ENCODE measurements at regions not wholly inside any gene's neighbourhood (a gene's known extent, or its start where the extent isn't known, plus 50 kb on each side); places are given as distances from the start of the nearest gene placed in this dataset.

DNA sequence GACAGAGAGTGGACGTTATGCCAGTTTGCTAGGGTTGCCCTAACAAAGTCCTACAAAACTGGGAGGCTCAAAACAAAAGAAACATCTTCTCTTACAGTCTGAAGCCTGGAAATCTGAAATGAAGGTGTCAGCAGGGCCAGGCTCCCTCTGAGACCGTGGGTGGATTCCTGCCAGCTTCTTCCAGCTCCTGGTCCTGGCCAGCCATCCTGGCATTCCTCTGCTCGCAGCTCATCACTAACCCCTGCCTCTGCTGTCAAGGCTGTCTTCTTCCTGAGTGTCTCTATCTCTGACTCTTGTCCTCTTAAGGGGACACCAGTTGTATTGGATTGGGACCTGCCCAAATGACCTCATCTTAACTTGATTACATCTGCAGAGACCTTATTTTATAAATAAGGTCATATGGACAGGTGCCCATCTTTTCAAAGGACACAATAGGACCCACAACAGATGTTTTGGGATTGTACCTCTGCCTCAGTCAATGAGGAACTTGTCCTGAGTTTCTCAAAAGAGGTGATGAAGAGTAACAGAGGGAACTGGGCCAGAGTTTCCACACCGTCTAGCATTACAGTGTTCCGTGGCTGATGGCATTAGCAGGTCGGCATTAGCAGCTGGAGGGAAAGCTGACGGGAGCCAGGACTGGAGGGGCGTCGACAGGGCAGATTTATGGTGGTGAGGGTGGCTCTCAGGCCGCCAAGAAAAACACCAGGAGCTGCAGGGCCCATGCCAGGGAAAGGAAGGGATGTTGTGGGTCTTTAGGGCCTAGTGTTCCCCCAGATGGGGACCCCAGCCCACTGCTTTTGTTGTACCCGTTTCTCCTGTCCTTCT, 157.3 kb downstream of the TBXT start:
- no peak for DNase-seq (ENCODE audit: low read depth in 2 of 3, low spot score in 1 of 3)

DNA sequence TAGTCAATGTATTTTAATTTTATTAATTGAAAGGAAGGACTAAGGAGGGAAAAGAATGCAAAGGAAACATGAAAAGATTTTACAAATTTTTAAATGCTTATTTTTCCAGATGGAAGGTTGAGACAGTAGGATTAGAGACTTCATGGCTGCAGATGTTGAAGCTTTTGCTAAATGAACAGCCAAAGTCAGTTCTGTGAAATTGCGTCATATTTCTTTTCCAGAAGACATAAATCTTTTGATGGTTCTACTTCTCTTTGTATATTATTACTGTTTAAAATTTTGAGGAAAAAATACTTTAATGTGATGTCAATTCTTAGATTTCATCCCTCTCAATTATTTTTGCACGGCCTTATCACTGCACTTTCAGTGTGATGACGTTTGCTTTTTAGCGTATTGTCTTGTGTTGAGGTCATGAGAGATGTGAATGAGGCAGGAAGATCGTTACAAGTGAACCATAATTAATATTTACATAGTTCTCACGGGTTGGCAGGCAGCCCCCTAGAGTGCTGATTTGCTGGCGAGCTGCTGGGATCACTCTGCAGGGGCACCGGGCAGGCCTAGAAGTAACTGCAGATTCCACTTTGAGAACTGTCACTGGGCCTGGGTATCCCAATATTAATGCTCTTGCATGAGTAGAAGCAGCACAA, 158.1 kb downstream of the TBXT start:
- DNase-seq (ENCODE audit: low read depth in 2 of 3, low spot score in 1 of 3) = no peak

DNA sequence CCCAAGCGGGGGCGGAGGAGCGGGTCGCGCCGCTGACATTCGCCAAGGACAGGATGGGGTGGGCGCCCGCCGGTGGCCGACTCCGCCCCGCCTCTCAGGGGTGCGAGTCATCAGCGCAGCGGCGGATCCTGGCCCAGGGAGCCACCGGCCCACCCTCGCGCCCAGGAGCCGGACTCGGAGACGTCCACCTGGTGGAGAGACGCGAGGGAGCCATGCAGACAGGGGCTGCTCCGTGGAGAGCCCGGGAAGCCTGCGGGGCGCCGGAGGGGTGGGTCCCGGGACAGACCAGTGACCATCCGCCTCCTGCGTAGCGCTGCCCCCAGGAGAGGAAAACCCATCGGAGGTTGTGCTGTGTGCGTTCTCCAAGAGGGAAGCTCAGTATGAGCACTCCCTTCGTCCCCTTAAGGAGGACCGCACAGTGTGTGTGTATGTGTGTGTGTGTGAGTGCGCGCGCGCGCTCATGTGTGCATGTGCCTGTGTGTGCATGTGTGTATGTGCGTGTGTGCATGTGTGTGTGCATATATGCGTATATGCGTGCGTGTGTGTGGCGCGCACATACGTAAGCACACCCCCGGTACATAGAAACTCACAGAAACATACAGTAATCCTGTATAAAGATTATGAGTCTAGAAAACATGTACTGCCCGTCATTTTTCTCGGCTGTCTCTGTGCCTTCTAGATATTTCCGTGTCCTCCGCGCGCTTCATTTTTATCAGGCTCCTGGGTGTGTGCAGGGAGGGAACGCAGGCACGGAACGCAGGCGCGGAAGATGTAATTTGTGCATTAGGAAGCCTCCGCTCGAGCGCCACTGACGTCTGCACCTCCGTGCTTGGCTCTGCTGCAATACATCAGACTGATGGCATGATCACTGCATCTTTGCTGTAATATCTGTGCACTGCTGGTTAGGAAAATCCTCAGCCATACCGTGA, 158.9 kb downstream of the TBXT start:
- DNase-seq (ENCODE audit: low read depth in 2 of 3, low spot score in 1 of 3) = no peak

DNA sequence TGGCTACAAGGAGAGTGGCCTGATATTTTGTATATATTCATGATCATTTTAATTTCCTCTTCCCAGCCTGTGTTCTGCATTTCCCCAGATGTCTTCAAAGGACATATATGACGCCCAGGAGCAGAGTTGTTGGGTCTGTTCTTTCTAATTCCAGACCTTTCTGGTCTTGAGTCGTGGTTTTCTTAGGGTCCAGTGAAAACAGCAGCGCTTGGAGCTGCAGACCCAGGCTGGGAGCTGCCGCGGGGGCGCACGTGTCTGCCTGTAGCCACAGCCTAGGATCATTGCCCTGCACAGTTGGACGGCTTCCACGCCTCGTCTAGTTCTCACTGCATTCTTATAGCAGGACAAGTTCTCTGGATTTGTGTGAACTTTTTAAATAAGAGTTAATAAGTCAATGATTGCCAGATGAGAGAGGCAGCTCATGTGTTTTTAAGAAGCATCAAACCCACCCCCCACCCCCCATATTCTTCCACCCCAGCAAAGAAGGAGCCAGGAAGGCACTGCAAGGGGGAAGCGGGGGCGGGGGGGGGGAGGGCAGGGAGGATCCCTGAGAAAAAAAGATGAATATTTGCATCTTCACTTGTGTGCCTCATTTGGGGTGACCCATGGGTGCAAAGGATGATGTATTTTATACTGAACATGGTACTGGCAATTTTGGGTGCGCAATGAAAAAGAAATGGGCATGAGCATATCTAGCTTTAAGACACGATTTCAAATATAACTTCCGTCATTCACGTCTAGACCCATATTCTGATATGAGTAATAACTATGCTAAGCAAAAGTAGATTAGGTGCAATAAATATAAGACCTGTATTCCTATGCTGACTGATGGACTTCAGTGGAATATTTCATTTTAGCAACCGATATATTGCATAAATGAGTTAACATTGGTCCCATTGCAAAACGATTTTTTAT, 160.0 kb downstream of the TBXT start:
- no peak for DNase-seq (ENCODE audit: low read depth in 2 of 3, low spot score in 1 of 3)

DNA sequence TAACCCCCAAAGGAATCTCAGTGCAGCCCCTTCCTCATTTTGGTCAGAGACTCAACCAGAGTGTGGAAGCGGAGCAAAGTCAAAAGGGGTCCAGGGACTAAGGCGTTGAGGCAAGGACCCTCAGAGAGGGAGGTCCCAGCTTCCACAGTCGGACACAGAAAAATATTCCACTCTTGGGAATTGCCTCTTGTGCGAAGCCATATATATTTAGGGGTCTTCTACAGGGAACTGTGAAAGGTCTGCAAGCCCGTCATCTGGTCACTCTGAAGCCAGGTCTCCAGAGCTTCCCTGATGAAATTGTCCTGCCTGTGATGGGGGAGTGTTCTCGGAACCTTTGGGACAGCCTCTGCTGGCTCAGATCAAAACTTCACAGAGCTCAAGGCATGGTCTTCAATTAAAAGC, 160.8 kb downstream of the TBXT start:
- no peak for DNase-seq (ENCODE audit: low read depth in 2 of 3, low spot score in 1 of 3)

DNA sequence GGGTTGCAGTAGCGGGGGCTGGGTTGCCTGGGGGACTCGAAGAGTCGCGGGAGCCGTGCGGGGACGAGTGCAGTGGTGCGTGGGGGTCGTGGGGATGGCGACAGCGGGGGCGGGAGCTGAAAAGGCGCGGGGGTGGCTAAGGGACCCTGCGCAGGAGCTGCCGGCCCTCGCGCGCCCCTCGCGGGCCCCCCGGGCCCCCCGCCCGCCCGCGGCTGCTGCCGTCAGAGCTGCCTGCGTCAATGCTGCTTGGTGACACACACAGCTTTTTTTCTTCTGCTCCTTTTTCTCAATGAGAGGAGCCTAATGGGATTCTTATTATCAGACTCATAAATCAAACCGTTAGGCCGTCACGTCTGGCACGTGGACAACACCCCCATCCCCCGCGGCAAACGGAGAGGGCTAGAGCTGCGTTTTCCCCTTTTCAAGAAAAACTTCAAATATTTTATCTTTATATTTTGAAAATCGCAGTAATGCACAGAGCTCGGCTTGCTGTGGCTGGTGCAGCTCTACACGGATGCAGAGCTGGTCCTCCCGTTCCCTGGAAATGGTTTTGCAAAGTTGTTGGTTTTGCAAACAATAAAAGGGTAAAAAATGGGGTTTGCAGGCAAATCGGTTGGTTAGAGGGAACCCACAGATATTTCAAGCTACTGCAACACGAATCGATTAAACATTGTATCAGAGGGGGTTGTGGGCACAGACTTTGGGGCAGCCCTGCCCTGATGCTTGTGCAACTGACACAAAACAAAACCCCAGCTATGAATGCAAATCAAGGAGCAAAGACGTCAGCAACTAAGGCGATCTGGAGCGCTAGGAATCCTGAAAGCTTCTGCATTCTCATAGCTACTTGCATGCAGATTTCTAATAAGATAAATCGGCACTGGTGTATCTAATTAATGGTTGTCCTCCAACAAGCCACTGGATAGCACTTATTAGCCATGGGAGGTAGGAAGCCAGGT, 161.4 kb downstream of the TBXT start:
- no peak for DNase-seq (ENCODE audit: low read depth in 2 of 3, low spot score in 1 of 3)

DNA sequence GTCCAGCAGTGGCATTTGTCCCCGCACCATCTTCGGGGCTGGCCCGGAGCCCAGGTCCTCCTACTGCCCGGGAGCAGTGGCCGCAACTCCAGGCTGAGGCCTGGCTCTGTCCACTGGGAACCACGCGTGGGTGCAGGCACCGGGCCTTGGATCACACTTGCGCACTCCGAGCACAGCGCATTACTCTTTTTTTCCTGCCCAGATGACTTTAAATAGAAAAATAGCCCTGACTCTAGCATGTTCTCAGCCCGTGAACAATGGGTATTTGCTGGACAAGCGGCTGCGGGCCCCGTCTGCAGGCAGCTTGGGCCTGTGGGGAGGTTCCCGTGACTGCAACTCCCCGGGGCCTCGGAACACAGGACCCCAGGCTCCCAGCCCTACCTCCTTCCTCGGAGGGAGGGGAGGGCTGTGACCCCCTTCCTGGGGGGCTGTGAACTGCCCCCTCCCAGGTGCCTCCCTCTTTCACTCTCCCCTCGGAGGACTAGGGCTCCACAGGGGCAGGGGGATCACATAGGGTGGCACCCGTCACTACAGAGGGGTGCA, 162.2 kb downstream of the TBXT start:
- no peak for DNase-seq (ENCODE audit: low read depth in 2 of 3, low spot score in 1 of 3)

DNA sequence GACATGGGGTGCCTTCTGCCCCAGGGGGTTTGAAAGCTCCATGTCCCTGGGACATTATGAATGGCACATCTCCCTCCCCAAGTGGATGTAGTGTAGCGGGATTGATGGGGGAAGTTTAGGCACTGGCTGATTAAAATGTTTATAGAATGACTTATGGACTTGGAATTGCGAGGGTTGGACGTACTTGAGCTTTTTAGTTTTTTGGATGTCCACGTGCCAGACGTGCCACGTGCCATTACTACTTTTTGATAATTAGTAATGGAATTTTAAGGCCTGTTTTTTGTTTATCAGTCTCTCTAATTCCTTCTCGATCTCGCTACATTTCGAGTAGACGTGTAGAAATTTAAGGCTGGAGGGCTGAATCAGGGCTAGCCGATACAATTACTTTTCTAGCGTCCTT, 162.8 kb downstream of the TBXT start:
- DNase-seq (ENCODE audit: low read depth in 2 of 3, low spot score in 1 of 3) = no peak

DNA sequence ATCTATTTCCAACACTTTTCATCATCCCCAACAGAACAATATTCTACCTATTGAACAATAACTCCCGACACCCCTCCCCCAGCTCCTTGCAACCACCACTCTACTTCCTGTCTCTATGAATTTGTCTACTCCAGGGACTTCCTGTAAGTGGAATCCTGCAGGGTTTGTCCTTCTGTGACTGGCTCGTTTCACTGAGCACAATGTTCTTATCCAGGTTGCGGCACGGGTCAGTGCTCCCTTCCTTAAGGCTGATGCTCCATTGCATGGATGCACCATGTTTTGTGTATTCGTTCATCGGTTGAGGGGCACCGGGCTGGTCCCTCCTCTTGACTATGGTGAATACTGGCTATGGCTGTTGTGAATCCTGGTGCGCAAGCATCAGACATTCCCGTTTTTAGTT, 163.2 kb downstream of the TBXT start:
- DNase-seq (ENCODE audit: low read depth in 2 of 3, low spot score in 1 of 3) = no peak

DNA sequence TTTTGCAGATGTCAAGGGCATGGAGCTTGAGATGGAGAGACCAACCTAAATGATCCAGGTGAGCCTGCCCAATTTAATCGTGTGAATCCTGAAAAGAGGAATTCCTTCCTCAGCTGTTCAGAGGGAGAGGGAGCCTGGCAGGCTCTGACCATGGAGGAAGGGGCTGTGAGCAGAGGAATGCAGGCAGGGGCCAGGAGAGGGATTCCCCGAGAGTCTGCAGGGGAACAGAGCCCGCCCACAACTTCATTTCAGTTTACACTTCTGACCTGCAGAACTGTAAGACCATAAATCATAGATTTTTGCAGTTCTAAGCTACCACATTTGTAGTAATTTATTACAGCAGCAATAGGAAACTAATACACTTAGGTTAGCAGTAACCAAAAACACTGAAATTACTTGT, 164.1 kb downstream of the TBXT start:
- no peak for DNase-seq (ENCODE audit: low read depth in 2 of 3, low spot score in 1 of 3)

DNA sequence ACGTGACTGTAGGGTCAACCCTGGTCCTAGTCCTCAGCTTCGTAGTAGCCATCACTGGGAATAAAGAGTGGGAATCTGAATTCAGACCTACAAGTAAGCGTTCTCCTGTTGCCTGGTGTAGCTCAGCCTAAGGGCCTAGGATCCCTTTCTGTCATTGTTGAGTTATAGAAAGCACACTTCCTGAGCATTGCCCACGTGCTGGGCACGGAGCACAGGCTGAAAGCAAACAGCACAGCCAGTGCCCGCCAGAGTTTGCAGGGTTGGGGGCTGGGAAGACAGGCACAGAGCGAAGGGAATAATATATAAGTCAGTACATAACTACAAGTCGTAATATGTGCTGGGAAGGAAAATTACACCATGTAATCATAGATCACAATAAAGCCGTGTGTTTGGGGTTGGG, 166.3 kb downstream of the TBXT start:
- DNase-seq (ENCODE audit: low read depth in 2 of 3, low spot score in 1 of 3) = no peak

DNA sequence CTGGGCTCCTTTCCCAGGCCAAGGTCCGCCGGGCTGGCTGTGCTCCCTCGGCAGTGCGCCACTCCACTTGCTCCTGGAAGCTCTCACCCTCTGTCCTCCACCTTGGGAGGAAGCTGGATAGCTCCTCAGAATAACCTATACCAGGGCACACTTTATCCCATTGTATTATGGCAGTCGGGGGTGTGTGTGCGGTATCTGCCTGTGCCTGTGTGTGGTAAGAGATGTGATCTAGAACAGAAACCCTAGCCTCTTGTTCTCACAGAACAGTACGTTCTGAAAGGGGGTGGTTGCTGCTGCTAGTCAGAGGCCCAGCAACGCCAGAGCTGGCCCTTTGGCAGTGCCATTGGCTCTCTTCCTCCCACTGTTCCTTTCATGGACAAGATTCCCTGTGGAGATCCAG, 168.4 kb downstream of the TBXT start:
- DNase-seq (ENCODE audit: low read depth in 2 of 3, low spot score in 1 of 3) = no peak

DNA sequence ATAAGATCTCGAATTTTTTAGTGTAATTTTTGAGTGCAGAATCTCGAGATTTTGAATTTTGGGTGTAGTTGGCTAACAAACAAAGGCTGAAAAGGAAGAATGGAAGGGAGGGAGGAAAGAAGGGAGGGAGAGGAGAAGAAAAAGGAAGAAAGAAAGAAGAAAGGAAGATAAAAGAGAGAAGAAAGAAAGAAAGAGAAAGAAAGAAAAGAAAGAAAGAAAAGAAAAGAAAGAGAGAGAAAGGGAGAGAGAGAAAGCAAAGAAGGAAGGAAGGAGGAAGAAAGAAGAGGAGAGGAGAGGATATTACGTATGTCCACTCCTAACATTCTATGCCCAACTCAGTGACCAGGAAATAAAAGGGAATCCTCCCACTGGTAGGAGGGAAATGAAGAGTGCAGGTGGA, 169.6 kb downstream of the TBXT start:
- no peak for DNase-seq (ENCODE audit: low read depth in 2 of 3, low spot score in 1 of 3)

DNA sequence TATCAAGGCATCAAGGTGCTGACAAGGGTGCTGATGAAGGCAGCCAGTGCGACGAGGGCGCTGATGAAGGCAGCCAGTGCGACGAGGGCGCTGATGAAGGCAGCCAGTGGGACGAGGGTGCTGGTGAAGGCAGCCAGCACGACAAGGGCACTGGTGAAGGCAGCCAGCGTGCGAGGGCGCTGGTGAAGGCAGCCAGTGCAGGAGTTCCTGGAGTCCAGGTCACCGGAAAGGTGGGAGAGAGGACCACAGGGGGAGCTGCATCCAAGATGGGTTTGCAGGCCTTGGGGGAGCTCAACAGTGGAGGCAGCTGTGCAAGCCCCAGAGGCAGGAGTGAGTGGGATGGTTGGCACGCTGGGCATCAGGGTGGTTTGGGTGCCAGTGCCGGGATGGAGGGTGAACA, 176.3 kb downstream of the TBXT start:
- DNase-seq (ENCODE audit: low read depth in 2 of 3, low spot score in 1 of 3) = no peak

DNA sequence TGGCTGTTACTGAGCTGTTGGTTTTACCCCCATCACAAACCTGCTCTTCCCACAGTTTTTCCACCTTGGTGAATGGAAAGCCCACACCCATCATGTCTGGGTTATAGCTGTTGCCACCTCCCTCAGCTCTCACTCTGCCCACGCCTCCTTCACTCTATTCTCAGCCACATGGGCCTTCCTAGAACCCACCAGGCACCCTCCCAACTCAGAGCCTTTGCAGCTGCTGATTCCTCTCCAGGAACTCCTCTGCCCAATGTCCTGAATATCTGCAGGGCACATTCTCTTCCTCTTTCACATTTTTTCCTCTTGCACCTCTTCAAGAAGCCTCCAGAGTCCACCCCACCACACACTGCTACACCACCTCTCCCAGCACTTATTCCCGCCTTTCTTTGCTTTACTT, 177.4 kb downstream of the TBXT start:
- DNase-seq (ENCODE audit: low read depth in 2 of 3, low spot score in 1 of 3) = no peak

DNA sequence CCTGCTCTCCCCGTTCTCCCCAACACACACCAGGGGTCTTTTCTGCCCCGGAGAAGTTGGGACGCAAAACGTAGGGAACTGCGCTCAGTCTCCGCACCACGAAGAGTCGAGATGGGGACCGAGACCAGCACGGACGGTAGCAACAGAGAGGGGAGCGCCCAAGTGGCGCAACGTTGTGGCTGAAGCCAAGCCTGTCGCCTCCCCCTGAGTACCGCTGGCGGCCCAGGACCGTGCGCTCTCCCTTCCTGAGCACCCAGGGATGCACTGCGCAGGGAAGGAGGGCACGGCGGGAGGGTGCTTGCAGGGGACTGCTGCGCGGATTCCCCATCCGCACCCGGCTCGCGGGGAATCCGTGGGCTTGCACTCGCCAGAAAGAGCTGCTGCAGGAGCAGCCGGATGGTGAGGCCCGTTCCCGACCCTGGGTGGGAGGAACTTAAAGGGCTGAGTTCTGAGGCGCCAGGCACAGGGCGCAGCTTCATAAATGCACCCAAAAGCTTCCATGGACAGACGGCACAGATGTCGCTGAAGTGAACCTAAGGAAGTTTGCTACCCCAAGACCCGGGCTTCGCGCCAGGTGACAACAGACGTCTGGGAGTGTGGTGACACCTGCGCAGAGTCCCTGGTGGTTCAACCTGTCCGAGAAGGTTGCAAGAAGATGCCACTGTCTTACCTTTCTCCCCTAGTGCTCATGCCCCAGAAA, 178.7 kb downstream of the TBXT start:
- DNase-seq (ENCODE audit: low read depth in 2 of 3, low spot score in 1 of 3) = no peak

DNA sequence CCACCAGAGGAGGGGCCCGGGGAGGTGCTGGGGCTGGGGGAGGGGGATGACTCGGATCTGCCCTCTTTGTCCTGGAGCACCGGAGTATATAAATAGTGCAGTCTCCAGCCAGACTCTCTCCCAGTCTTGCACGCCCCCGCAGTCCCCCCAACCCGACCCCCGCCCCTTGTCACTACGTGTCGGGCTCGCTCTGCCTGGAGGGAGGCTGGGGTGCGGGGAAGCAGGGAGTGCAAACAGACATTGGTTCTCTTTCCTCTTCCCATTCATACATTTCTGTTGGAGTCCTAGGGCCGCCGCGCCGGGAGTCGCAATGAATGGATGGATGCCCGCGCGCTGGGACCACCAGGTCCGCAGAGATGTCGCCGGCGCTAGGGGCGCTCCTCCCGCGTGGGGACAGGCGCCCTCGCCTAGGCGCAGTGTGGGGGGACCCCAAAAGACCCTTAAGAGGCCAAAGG, 179.3 kb downstream of the TBXT start:
- DNase-seq (ENCODE audit: low read depth in 2 of 3, low spot score in 1 of 3) = no peak

DNA sequence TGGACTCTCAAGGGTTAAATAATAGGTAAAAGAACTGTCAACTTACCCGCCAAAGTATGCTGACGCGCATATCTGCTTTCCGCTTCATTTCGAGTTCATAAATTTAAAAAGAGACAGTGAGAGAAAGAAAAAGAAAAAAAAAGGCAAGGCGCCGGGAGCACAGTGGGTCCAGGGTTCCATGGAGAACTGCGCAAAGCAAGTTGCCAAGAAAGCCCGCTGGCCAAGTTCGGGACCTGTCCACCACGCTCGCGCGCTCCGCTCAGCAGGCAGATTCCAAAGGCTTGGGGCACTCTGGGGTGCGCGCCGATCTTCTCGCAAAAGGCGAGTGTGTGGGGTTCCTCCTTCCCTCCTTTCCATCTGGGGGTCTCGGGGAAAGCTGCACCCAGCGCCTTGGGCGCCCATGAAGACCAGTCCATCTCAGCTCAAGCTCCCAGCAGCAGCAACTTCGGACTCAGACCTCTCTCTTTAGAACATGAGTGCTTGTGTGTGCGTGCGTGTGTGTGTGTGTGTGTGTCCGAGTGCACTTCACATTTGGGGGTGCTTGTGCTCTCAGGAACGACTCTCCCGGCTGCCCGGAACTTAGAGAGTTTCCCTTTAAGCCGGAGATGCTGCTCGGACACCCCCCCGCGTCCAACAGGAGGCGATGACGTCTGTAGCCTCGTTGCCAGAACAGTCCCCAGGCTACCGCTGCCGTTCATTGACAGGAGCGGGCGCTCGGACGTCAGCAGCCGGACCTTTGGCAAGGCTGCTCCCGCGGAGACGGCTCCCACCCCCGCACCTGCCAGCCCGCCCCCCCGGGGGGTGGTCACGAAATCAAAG, 180.0 kb downstream of the TBXT start:
- no peak for DNase-seq (ENCODE audit: low read depth in 2 of 3, low spot score in 1 of 3)

Measured in stimulated activated CD4-positive, alpha-beta T cell treated with anti-CD3 and anti-CD28 coated beads, Interleukin-12 subunit alpha, Interleukin-12 subunit beta, amount 100 ng/mL, for 48 hours (primary cell).